HEK293 (cell line): ENCODE measurements at regions not wholly inside any gene's neighbourhood (a gene's known extent, or its start where the extent isn't known, plus 50 kb on each side); places are given as distances from the start of the nearest gene placed in this dataset.

Experiments
- ATF2 ChIP-seq: fragments of 450-650 bp; formaldehyde crosslinking; IDR thresholded peaks from 2 replicates; pipeline ENCODE4 v1.5.1; 2016; ENCODE audit warnings: missing biosample characterization, missing genetic modification characterization, low read depth
- GFI1B ChIP-seq: fragments of 450-650 bp; formaldehyde crosslinking; IDR thresholded peaks from 2 replicates; pipeline ENCODE4 v1.5.1; 2016; ENCODE audit warnings: missing biosample characterization, missing genetic modification characterization
- GLI4 ChIP-seq: fragments of 450-650 bp; formaldehyde crosslinking; IDR thresholded peaks from 2 replicates; pipeline ENCODE4 v1.5.1; 2016; ENCODE audit warnings: missing biosample characterization, missing genetic modification characterization
- KLF16 ChIP-seq: fragments of 450-650 bp; formaldehyde crosslinking; IDR thresholded peaks from 2 replicates; pipeline ENCODE4 v1.5.1; 2017; ENCODE audit warnings: missing biosample characterization, missing genetic modification characterization
- KLF9 ChIP-seq: fragments of 450-650 bp; formaldehyde crosslinking; IDR thresholded peaks from 2 replicates; pipeline ENCODE4 v1.5.1; 2016; ENCODE audit warnings: missing biosample characterization, missing genetic modification characterization, low read depth
- OVOL3 ChIP-seq: fragments of 450-650 bp; formaldehyde crosslinking; IDR thresholded peaks from 2 replicates; pipeline ENCODE4 v1.5.1; 2016; ENCODE audit warnings: missing biosample characterization, missing genetic modification characterization
- SCRT1 ChIP-seq: fragments of 450-650 bp; formaldehyde crosslinking; IDR thresholded peaks from 2 replicates; pipeline ENCODE4 v1.5.1; 2016; ENCODE audit warnings: missing biosample characterization, missing genetic modification characterization, borderline replicate concordance
- SP3 ChIP-seq: fragments of 450-650 bp; formaldehyde crosslinking; IDR thresholded peaks from 2 replicates; pipeline ENCODE4 v1.5.1; 2016; ENCODE audit warnings: missing biosample characterization, missing genetic modification characterization
- SP7 ChIP-seq: fragments of 450-650 bp; formaldehyde crosslinking; IDR thresholded peaks from 2 replicates; pipeline ENCODE4 v1.5.1; 2016; ENCODE audit warnings: missing biosample characterization, missing genetic modification characterization
- WT1 ChIP-seq: fragments of 450-650 bp; formaldehyde crosslinking; IDR thresholded peaks from 2 replicates; pipeline ENCODE4 v1.5.1; 2016; ENCODE audit warnings: missing biosample characterization, missing genetic modification characterization
- ZBTB20 ChIP-seq: fragments of 450-650 bp; formaldehyde crosslinking; IDR thresholded peaks from 2 replicates; pipeline ENCODE4 v1.5.1; 2016; ENCODE audit warnings: missing biosample characterization, missing genetic modification characterization
- ZBTB26 ChIP-seq: fragments of 450-650 bp; formaldehyde crosslinking; optimal IDR thresholded peaks from 2 replicates; pipeline ENCODE3; 2016; ENCODE audit warnings: missing biosample characterization, mild to moderate bottlenecking, missing genetic modification characterization
- ZBTB48 ChIP-seq: fragments of 450-650 bp; formaldehyde crosslinking; IDR thresholded peaks from 2 replicates; pipeline ENCODE4 v1.5.1; 2016; ENCODE audit warnings: missing biosample characterization, missing genetic modification characterization
- ZIC2 ChIP-seq: fragments of 450-650 bp; formaldehyde crosslinking; IDR thresholded peaks from 2 replicates; pipeline ENCODE4 v1.5.1; 2016; ENCODE audit warnings: missing biosample characterization, missing genetic modification characterization
- ZNF121 ChIP-seq: fragments of 450-650 bp; formaldehyde crosslinking; IDR thresholded peaks from 2 replicates; pipeline ENCODE4 v1.5.1; 2016; ENCODE audit warnings: missing biosample characterization, missing genetic modification characterization
- ZNF138 ChIP-seq: fragments of 450-650 bp; formaldehyde crosslinking; IDR thresholded peaks from 2 replicates; pipeline ENCODE4 v1.5.1; 2016; ENCODE audit warnings: missing biosample characterization, missing genetic modification characterization, borderline replicate concordance
- ZNF16 ChIP-seq: fragments of 450-650 bp; formaldehyde crosslinking; IDR thresholded peaks from 2 replicates; pipeline ENCODE4 v1.5.1; 2016; ENCODE audit warnings: low read depth, missing biosample characterization, missing genetic modification characterization
- ZNF2 ChIP-seq: fragments of 450-650 bp; formaldehyde crosslinking; IDR thresholded peaks from 2 replicates; pipeline ENCODE4 v1.5.1; 2016; ENCODE audit warnings: missing biosample characterization, missing genetic modification characterization
- ZNF223 ChIP-seq: fragments of 450-650 bp; formaldehyde crosslinking; IDR thresholded peaks from 2 replicates; pipeline ENCODE4 v1.5.1; 2016; ENCODE audit warnings: missing biosample characterization, missing genetic modification characterization
- ZNF404 ChIP-seq: fragments of 450-650 bp; formaldehyde crosslinking; IDR thresholded peaks from 2 replicates; pipeline ENCODE4 v1.5.1; 2017; ENCODE audit warnings: missing biosample characterization, missing genetic modification characterization
- ZNF433 ChIP-seq: fragments of 450-650 bp; formaldehyde crosslinking; IDR thresholded peaks from 2 replicates; pipeline ENCODE4 v1.5.1; 2016; ENCODE audit warnings: missing biosample characterization, missing genetic modification characterization, low read depth
- ZNF473 ChIP-seq: fragments of 450-650 bp; formaldehyde crosslinking; IDR thresholded peaks from 2 replicates; pipeline ENCODE4 v1.5.1; 2017; ENCODE audit warnings: missing biosample characterization, missing genetic modification characterization
- ZNF561 ChIP-seq: fragments of 450-650 bp; IDR thresholded peaks from 2 replicates; pipeline ENCODE4 v1.5.1; 2018; ENCODE audit warnings: missing biosample characterization, missing genetic modification characterization, borderline replicate concordance
- ZNF660 ChIP-seq: fragments of 450-650 bp; IDR thresholded peaks from 2 replicates; pipeline ENCODE4 v1.5.1; 2018; ENCODE audit warnings: missing biosample characterization, mild to moderate bottlenecking, missing genetic modification characterization
- ZNF747 ChIP-seq: fragments of 450-650 bp; formaldehyde crosslinking; IDR thresholded peaks from 2 replicates; pipeline ENCODE4 v1.5.1; 2016; ENCODE audit warnings: missing biosample characterization, missing genetic modification characterization
- ZNF76 ChIP-seq: fragments of 450-650 bp; formaldehyde crosslinking; IDR thresholded peaks from 2 replicates; pipeline ENCODE4; 2016; ENCODE audit warnings: low read depth, missing biosample characterization, missing genetic modification characterization, borderline replicate concordance
- ZNF768 ChIP-seq: fragments of 450-650 bp; formaldehyde crosslinking; IDR thresholded peaks from 2 replicates; pipeline ENCODE4 v1.5.1; 2018; ENCODE audit warnings: missing biosample characterization, mild to moderate bottlenecking, missing genetic modification characterization
- TF ChIP-seq, protein P1 (sequence below): fragments of 450-650 bp; formaldehyde crosslinking; IDR thresholded peaks from 2 replicates; pipeline ENCODE4 v1.5.1; 2016; ENCODE audit warnings: missing biosample characterization, missing genetic modification characterization, borderline replicate concordance
- TF ChIP-seq, protein P2 (sequence below): fragments of 450-650 bp; IDR thresholded peaks from 2 replicates; pipeline ENCODE4 v1.5.1; 2018; ENCODE audit warnings: missing biosample characterization, mild to moderate bottlenecking, missing genetic modification characterization
- TF ChIP-seq, protein P3 (sequence below): fragments of 450-650 bp; formaldehyde crosslinking; IDR thresholded peaks from 2 replicates; pipeline ENCODE4 v1.5.1; 2016; ENCODE audit warnings: missing biosample characterization, missing genetic modification characterization
- TF ChIP-seq, protein P4 (sequence below): fragments of 450-650 bp; formaldehyde crosslinking; IDR thresholded peaks from 2 replicates; pipeline ENCODE4 v1.5.1; 2016; ENCODE audit warnings: missing biosample characterization, missing genetic modification characterization

DNA sequence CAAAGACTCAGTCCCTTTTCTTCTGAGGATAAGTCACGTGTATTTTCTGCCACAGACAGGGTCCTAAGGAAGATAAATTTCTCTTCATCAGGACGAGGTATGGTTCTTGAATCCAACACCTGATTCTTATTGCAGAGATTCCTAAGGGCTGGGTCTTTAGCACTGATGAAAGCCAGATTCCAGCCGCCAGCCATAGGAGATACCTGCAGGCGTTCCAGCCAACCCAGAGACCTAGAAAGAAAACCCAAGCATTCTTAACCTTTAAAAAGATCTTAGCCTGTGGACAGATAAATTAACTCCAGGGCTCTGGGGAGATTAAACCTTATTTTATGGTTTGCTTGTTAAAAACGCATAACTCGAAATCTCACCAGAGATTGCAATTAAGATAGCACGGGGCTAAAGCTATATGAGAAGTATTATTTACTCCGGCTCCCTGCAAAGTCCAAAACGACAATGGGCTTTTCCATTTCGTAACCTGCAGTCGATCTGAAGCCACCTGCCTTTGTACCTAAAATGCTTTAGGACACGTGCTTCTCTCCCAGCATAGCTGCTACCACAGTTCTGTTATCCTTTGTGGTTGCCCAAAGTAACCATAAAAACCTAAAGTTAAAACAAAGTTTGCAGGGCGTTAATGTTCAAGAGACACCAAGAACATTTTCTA lies 104.5 kb downstream of the NXPE2 start (continued):
- TF ChIP-seq ZNF768 = no peak
- TF ChIP-seq ZNF223 = no peak
- 0 out of 2 replicates have a peak, but pooled peaks have one; percentile 11 for TF ChIP-seq OVOL3
- no peak for TF ChIP-seq ZNF561 (tag by site-specific recombination)
- no peak for TF ChIP-seq ZNF16
- TF ChIP-seq ATF2 (tag by site-specific recombination) = no peak
- TF ChIP-seq, protein P1, sequence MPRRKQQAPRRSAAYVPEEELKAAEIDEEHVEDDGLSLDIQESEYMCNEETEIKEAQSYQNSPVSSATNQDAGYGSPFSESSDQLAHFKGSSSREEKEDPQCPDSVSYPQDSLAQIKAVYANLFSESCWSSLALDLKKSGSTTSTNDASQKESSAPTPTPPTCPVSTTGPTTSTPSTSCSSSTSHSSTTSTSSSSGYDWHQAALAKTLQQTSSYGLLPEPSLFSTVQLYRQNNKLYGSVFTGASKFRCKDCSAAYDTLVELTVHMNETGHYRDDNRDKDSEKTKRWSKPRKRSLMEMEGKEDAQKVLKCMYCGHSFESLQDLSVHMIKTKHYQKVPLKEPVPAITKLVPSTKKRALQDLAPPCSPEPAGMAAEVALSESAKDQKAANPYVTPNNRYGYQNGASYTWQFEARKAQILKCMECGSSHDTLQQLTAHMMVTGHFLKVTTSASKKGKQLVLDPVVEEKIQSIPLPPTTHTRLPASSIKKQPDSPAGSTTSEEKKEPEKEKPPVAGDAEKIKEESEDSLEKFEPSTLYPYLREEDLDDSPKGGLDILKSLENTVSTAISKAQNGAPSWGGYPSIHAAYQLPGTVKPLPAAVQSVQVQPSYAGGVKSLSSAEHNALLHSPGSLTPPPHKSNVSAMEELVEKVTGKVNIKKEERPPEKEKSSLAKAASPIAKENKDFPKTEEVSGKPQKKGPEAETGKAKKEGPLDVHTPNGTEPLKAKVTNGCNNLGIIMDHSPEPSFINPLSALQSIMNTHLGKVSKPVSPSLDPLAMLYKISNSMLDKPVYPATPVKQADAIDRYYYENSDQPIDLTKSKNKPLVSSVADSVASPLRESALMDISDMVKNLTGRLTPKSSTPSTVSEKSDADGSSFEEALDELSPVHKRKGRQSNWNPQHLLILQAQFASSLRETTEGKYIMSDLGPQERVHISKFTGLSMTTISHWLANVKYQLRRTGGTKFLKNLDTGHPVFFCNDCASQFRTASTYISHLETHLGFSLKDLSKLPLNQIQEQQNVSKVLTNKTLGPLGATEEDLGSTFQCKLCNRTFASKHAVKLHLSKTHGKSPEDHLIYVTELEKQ (tag by site-specific recombination) = 0 out of 2 replicates have a peak, but pooled peaks have one; percentile 18
- TF ChIP-seq SP3 = no peak
- no peak for TF ChIP-seq ZNF747 (tag by site-specific recombination)
- TF ChIP-seq ZNF138 (tag by site-specific recombination) = no peak
- TF ChIP-seq, protein P2, sequence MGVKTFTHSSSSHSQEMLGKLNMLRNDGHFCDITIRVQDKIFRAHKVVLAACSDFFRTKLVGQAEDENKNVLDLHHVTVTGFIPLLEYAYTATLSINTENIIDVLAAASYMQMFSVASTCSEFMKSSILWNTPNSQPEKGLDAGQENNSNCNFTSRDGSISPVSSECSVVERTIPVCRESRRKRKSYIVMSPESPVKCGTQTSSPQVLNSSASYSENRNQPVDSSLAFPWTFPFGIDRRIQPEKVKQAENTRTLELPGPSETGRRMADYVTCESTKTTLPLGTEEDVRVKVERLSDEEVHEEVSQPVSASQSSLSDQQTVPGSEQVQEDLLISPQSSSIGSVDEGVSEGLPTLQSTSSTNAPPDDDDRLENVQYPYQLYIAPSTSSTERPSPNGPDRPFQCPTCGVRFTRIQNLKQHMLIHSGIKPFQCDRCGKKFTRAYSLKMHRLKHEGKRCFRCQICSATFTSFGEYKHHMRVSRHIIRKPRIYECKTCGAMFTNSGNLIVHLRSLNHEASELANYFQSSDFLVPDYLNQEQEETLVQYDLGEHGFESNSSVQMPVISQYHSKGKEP = peak; percentile 65; the same call in 1 of the 2 replicates
- TF ChIP-seq GFI1B (tag by site-specific recombination) = no peak
- no peak for TF ChIP-seq ZBTB26 (tag by site-specific recombination)
- TF ChIP-seq SP7 (tag by site-specific recombination) = no peak
- no peak for TF ChIP-seq ZNF404 (tag by site-specific recombination)
- TF ChIP-seq WT1 (tag by site-specific recombination) = peak; percentile 76; the same call in 1 of the 2 replicates
- no peak for TF ChIP-seq SCRT1 (tag by site-specific recombination)
- TF ChIP-seq ZNF433 (tag by site-specific recombination) = no peak
- TF ChIP-seq ZBTB20 = no peak
- TF ChIP-seq ZBTB48 (tag by site-specific recombination) = no peak
- TF ChIP-seq, protein P3, sequence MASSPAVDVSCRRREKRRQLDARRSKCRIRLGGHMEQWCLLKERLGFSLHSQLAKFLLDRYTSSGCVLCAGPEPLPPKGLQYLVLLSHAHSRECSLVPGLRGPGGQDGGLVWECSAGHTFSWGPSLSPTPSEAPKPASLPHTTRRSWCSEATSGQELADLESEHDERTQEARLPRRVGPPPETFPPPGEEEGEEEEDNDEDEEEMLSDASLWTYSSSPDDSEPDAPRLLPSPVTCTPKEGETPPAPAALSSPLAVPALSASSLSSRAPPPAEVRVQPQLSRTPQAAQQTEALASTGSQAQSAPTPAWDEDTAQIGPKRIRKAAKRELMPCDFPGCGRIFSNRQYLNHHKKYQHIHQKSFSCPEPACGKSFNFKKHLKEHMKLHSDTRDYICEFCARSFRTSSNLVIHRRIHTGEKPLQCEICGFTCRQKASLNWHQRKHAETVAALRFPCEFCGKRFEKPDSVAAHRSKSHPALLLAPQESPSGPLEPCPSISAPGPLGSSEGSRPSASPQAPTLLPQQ (tag by site-specific recombination) = no peak
- peak; percentile 41; the same call in 1 of the 2 replicates for TF ChIP-seq ZIC2 (tag by site-specific recombination)
- no peak for TF ChIP-seq ZNF76
- no peak for TF ChIP-seq KLF9 (tag by site-specific recombination)
- no peak for TF ChIP-seq ZNF121
- TF ChIP-seq, protein P4, sequence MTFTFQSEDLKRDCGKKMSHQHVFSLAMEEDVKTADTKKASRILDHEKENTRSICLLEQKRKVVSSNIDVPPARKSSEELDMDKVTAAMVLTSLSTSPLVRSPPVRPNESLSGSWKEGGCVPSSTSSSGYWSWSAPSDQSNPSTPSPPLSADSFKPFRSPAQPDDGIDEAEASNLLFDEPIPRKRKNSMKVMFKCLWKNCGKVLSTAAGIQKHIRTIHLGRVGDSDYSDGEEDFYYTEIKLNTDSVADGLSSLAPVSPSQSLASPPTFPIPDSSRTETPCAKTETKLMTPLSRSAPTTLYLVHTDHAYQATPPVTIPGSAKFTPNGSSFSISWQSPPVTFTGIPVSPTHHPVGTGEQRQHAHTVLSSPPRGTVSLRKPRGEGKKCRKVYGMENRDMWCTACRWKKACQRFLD (tag by site-specific recombination) = no peak
- no peak for TF ChIP-seq KLF16 (tag by site-specific recombination)
- TF ChIP-seq ZNF473 (tag by site-specific recombination) = no peak
- TF ChIP-seq ZNF2 (tag by site-specific recombination) = no peak
- no peak for TF ChIP-seq GLI4 (tag by site-specific recombination)
- no peak for TF ChIP-seq ZNF660 (tag by site-specific recombination)
